HepG2 (cell line): ENCODE measurements at regions not wholly inside any gene's neighbourhood (a gene's known extent, or its start where the extent isn't known, plus 50 kb on each side); places are given as distances from the start of the nearest gene placed in this dataset.
A peak's percentile ranks its signal among the peaks of the same experiment; 100 is the strongest.
"Not testable (repeated sequence)": the region's sequence is repeated elsewhere in the genome, so short reads cannot be mapped to it uniquely, and the experiment has no call there.

Experiments used
- ATAC-seq: fragments of 200-7000 bp; cut with Tn5 transposase; 3 replicates; pipeline ENCODE4 v1.9.1; 2020; ENCODE audit warnings: mild to moderate bottlenecking, moderate library complexity
- BruUV-seq: library from RNA; stranded (reverse); fragments of 400-500 nt; replicated peaks from 2 replicates; lab custom pipeline; 2021; lab: Mats Ljungman, UMichigan
- CTCF ChIA-PET: fragments of 300-600 bp; formaldehyde crosslinking; extraction: SDS; loops from one replicate; lab custom pipeline; 2021; ENCODE audit warnings: low total read pairs, inconsistent platforms, low intra/inter-chr PET ratio; lab: Yijun Ruan, JAX
- POLR2A ChIA-PET: fragments of 350-600 bp; sonication (Branson Sonifier 250); formaldehyde crosslinking; loops from one replicate; lab custom pipeline; 2020; ENCODE audit warnings: antibody characterized with exemption, inconsistent platforms; lab: Yijun Ruan, JAX
- DNase-seq: peaks from one replicate; pipeline ENCODE4 v3.0.0-alpha.2; 2015; ENCODE audit warnings: low spot score
- FAIRE-seq: peaks from 3 replicates; lab custom pipeline; 2011; peaks lifted over from hg19 to GRCh38; lab: Jason Lieb, UNC
- H2AFZ ChIP-seq: one replicate; pipeline ENCODE4 v1.6.1; 2011; ENCODE audit warnings: low read length, inconsistent platforms
- H3K27ac ChIP-seq: fragments of 300-600 bp; 3 replicates; pipeline ENCODE4 v1.8.0; 2011; ENCODE audit warnings: mixed run types, mild to moderate bottlenecking, mixed read lengths, low read length, inconsistent platforms; ENCODE audit not compliant: insufficient read depth; ENCODE audit errors: extremely low read length
- H3K27me3 ChIP-seq, 2 experiments: fragments of 200-600 bp in 1 of 2; 2 replicates in 1 of 2; 3 replicates in 1 of 2; pipeline versions ENCODE4 v1.6.0 to v1.8.0; 2011; ENCODE audit warnings: low read length in 2 of 2, mild to moderate bottlenecking in 2 of 2, moderate library complexity in 2 of 2, inconsistent platforms in 1 of 2; ENCODE audit not compliant: insufficient read depth in 2 of 2, control insufficient read depth in 1 of 2
- H3K36me3 ChIP-seq, 2 experiments: fragments of 200-600 bp in 1 of 2; replicated peaks in 1 of 2; 2 replicates in 1 of 2; 3 replicates in 1 of 2; pipeline versions ENCODE4 v1.5.1 to v1.8.0; 2011; ENCODE audit warnings: low read length in 2 of 2, inconsistent platforms in 1 of 2; ENCODE audit not compliant: insufficient read depth in 2 of 2, control insufficient read depth in 1 of 2
- H3K4me1 ChIP-seq: 2 replicates; pipeline ENCODE4 v1.5.1; 2012; ENCODE audit warnings: low read length, inconsistent platforms; ENCODE audit not compliant: insufficient read depth
- H3K4me2 ChIP-seq: 2 replicates; pipeline ENCODE4 v1.6.0; 2011; ENCODE audit warnings: low read depth, low read length, inconsistent platforms
- H3K4me3 ChIP-seq, 3 experiments: fragments of 200-600 bp in 1 of 3; sonication (generic), shearing (Covaris generic) in 1 of 3; replicated peaks in 1 of 3; 2 replicates each; pipeline ENCODE4 v1.5.1; 2011 to 2016; ENCODE audit warnings: low read length in 3 of 3, inconsistent platforms in 2 of 3, low read depth in 2 of 3, mild to moderate bottlenecking in 2 of 3, control low read depth in 1 of 3, mixed read lengths in 1 of 3; ENCODE audit not compliant: insufficient read depth in 1 of 3
- H3K79me2 ChIP-seq: one replicate; pipeline ENCODE4 v1.6.1; 2011; ENCODE audit warnings: low read length, inconsistent platforms; ENCODE audit not compliant: insufficient read depth
- H3K9ac ChIP-seq: 2 replicates; pipeline ENCODE4 v1.6.0; 2011; ENCODE audit warnings: mild to moderate bottlenecking, low read depth, low read length, inconsistent platforms; ENCODE audit not compliant: insufficient read depth
- H3K9me3 ChIP-seq: 2 replicates; pipeline ENCODE4 v1.5.1; 2012; ENCODE audit warnings: mild to moderate bottlenecking, low read length
- H4K20me1 ChIP-seq: 2 replicates; pipeline ENCODE4 v1.6.0; 2011; ENCODE audit warnings: inconsistent platforms, mild to moderate bottlenecking, low read length, moderate library complexity; ENCODE audit not compliant: insufficient read depth
- BATF2 ChIP-seq: sonication (generic); formaldehyde crosslinking; IDR thresholded peaks from 2 replicates; pipeline ENCODE4 v1.8.0; 2022; ENCODE audit warnings: mild to moderate bottlenecking, missing genetic modification reagents, moderate library complexity
- CEBPB ChIP-seq: IDR thresholded peaks from 2 replicates; pipeline ENCODE4 v1.6.1; 2011; ENCODE audit warnings: low read depth, low read length, improper control_type of control experiment, borderline replicate concordance
- DMTF1 ChIP-seq: sonication (generic); formaldehyde crosslinking; IDR thresholded peaks from 2 replicates; pipeline ENCODE4 v1.4.0; 2020; ENCODE audit warnings: mild to moderate bottlenecking, missing genetic modification reagents
- HDAC6 ChIP-seq: fragments of 200-600 bp; sonication (generic); IDR thresholded peaks from 2 replicates; pipeline ENCODE4 v1.7.0; 2017; ENCODE audit warnings: mild to moderate bottlenecking, antibody characterized with exemption, low read length, low read depth
- RBAK ChIP-seq: sonication (generic); formaldehyde crosslinking; IDR thresholded peaks from 2 replicates; pipeline ENCODE4 v1.5.1; 2020; ENCODE audit warnings: mild to moderate bottlenecking, missing genetic modification reagents
- ZFP90 ChIP-seq: sonication (generic); formaldehyde crosslinking; IDR thresholded peaks from 2 replicates; pipeline ENCODE4 v1.8.0; 2022; ENCODE audit warnings: missing genetic modification reagents, mild to moderate bottlenecking, inconsistent platforms, borderline replicate concordance
- ZNF777 ChIP-seq: sonication (generic); formaldehyde crosslinking; IDR thresholded peaks from 2 replicates; pipeline ENCODE4 v1.4.0; 2020; ENCODE audit warnings: missing genetic modification reagents
- WGBS: methylation state at CpG from one replicate; pipeline ENCODE4 v1.1.6; 2017; ENCODE audit warnings: low lambda C conversion rate; 5-methylcytosine and 5-hydroxymethylcytosine counted together
- in situ Hi-C: cut with HindIII; loops from 2 replicates; pipeline ENCODE4 v1.10.0; 2017; ENCODE audit warnings: low pct_unique_long_range_greater_than_20kb; ENCODE audit not compliant: extremely low pct_ligation_motif_present
- intact Hi-C: fragments of 100-400 bp; cut with micrococcal nuclease; formaldehyde crosslinking; loops from one replicate; pipeline ENCODE4 v1.10.0; 2022; ENCODE audit not compliant: unreplicated experiment

GRCh38 chr18:75962036-75962572 is 532.9 kb downstream of the ZNF516 start:
- intact Hi-C loops (no loop called here), in situ Hi-C loops (no loop called here)
- Histone ChIP-seq H3K4me3 (no peak overlapping the region), H2AFZ (no peak overlapping the region), H3K27ac (no peak overlapping the region), H3K27me3 (peaks cover 0 to 3% of the 10 kb centered on the region in 2 experiments; a peak in 1 of 5 replicates), H4K20me1 (no peaks in the 10 kb centered on the region), H3K4me1 (no peaks in the 10 kb centered on the region), H3K36me3 (no peaks in the 10 kb centered on the region), H3K9ac (no peak overlapping the region), H3K79me2 (no peaks in the 10 kb centered on the region), H3K4me2 (no peak overlapping the region), H3K9me3 (no peaks in the 10 kb centered on the region)
- ChIA-PET POLR2A (no interaction called here), CTCF (no interaction called here)
- FAIRE-seq: no peak
- 30% methylated on average over 7 of the region's 7 CpGs for WGBS
- no peak for TF ChIP-seq ZNF777 (CRISPR knock-in tag)
- TF ChIP-seq DMTF1: no peak
- TF ChIP-seq CEBPB: peak; percentile 59; the same call in 1 of the 2 replicates
- no peak for TF ChIP-seq HDAC6
- TF ChIP-seq ZFP90 (CRISPR knock-in tag): no peak
- no peak for TF ChIP-seq RBAK (CRISPR knock-in tag)
- no peak for TF ChIP-seq BATF2 (CRISPR knock-in tag)
- DNase-seq: no peak
- no TSS peak for BruUV-seq
- no peak for ATAC-seq

- BruUV-seq, intact Hi-C loops, DNase-seq, H4K20me1 ChIP-seq, ATAC-seq, H3K27ac ChIP-seq, H3K9me3 ChIP-seq, CTCF ChIA-PET, H3K36me3 ChIP-seq, H3K4me2 ChIP-seq, H3K9ac ChIP-seq, H3K27me3 ChIP-seq, POLR2A ChIA-PET, H3K4me3 ChIP-seq, H3K79me2 ChIP-seq, H3K4me1 ChIP-seq, FAIRE-seq, in situ Hi-C loops, H2AFZ ChIP-seq: not testable (repeated sequence)
- WGBS: 0% methylated on average over 4 of the region's 4 CpGs
These were observed 532.9 kb upstream of the SMIM21 start for GRCh38 chr18:75960356-75960755.
